Bronchial epithelial cell (primary cell): ENCODE measurements at regions not wholly inside any gene's neighbourhood (a gene's known extent, or its start where the extent isn't known, plus 50 kb on each side); places are given as distances from the start of the nearest gene placed in this dataset.

Source experiments
- DNase-seq: peaks from one replicate; pipeline ENCODE4 v3.0.0-alpha.2; 2010; ENCODE audit warnings: low read depth
- FAIRE-seq: peaks from 2 replicates; lab custom pipeline; 2011; peaks lifted over from hg19 to GRCh38; lab: Jason Lieb, UNC
- H3K27me3 ChIP-seq: 2 replicates; pipeline ENCODE4 v1.5.1; 2011; ENCODE audit warnings: low read length; ENCODE audit not compliant: control insufficient read depth, insufficient read depth
- H3K36me3 ChIP-seq: 2 replicates; pipeline ENCODE4 v1.5.1; 2011; ENCODE audit warnings: low read length; ENCODE audit not compliant: control insufficient read depth, insufficient read depth
- H3K4me3 ChIP-seq: 2 replicates; pipeline ENCODE4 v1.5.1; 2011; ENCODE audit warnings: mild to moderate bottlenecking, low read depth, low read length, control low read depth
- CTCF ChIP-seq: IDR thresholded peaks from 2 replicates; pipeline ENCODE4 v1.5.1; 2011; ENCODE audit warnings: mild to moderate bottlenecking, moderate library complexity, low read length, control low read depth, inconsistent platforms; ENCODE audit not compliant: insufficient read depth, severe bottlenecking

GRCh38 chr6:125679128-125679527 lies 70.3 kb upstream of the HEY2 start:
- FAIRE-seq (no peak), DNase-seq (no peak)
- Histone ChIP-seq H3K4me3 (no peak overlapping the region), H3K36me3 (no peaks in the 10 kb centered on the region), H3K27me3 (no peaks in the 10 kb centered on the region)
- TF ChIP-seq CTCF = no peak

GRCh38 chr6:125679651-125680050 lies 69.8 kb upstream of the HEY2 start:
- DNase-seq = no peak
- TF ChIP-seq CTCF = no peak
- H3K36me3 ChIP-seq = no peaks in the 10 kb centered on the region
- FAIRE-seq = no peak
- H3K27me3 ChIP-seq = no peaks in the 10 kb centered on the region
- no peak overlapping the region for H3K4me3 ChIP-seq

GRCh38 chr6:125682939-125683338 lies 66.5 kb upstream of the HEY2 start:
- no peak for FAIRE-seq
- TF ChIP-seq CTCF = no peak
- H3K36me3 ChIP-seq = no peaks in the 10 kb centered on the region
- H3K27me3 ChIP-seq = no peaks in the 10 kb centered on the region
- H3K4me3 ChIP-seq = no peak overlapping the region
- DNase-seq = no peak

GRCh38 chr6:125688138-125688537 lies 61.3 kb upstream of the HEY2 start:
- Histone ChIP-seq H3K4me3 (no peak overlapping the region), H3K36me3 (no peaks in the 10 kb centered on the region), H3K27me3 (peaks cover 2% of the 10 kb centered on the region)
- no peak for FAIRE-seq
- TF ChIP-seq CTCF = no peak
- DNase-seq = no peak

GRCh38 chr6:125693480-125693879 lies 56.0 kb upstream of the HEY2 start:
- no peak for TF ChIP-seq CTCF
- peaks cover 2% of the 10 kb centered on the region for H3K27me3 ChIP-seq
- H3K4me3 ChIP-seq = no peak overlapping the region
- no peaks in the 10 kb centered on the region for H3K36me3 ChIP-seq
- DNase-seq (no peak), FAIRE-seq (no peak)

GRCh38 chr6:125699591-125699990 lies 49.8 kb upstream of the HEY2 start:
- no peak for FAIRE-seq
- no peak for DNase-seq

More at GRCh38 chr6:125699591-125699990, 49.8 kb upstream of the HEY2 start:
- no peaks in the 10 kb centered on the region for H3K36me3 ChIP-seq
- H3K27me3 ChIP-seq = no peaks in the 10 kb centered on the region
- no peak overlapping the region for H3K4me3 ChIP-seq
- no peak for TF ChIP-seq CTCF
